ENCODE measurements at regions not wholly inside any gene's neighbourhood (a gene's known extent, or its start where the extent isn't known, plus 50 kb on each side); places are given as distances from the start of the nearest gene placed in this dataset.
"Not testable (repeated sequence)": the region's sequence is repeated elsewhere in the genome, so short reads cannot be mapped to it uniquely, and the experiment has no call there.

GRCh38 chr2:65605058-65605742 lies 172.8 kb upstream of the SPRED2 start:
- DNase-seq (ENCODE audit: low read depth), result no peak

- DNase-seq (ENCODE audit: low read depth), result no peak
Measured at GRCh38 chr2:65604246-65604645, 171.8 kb upstream of the SPRED2 start.

DNA sequence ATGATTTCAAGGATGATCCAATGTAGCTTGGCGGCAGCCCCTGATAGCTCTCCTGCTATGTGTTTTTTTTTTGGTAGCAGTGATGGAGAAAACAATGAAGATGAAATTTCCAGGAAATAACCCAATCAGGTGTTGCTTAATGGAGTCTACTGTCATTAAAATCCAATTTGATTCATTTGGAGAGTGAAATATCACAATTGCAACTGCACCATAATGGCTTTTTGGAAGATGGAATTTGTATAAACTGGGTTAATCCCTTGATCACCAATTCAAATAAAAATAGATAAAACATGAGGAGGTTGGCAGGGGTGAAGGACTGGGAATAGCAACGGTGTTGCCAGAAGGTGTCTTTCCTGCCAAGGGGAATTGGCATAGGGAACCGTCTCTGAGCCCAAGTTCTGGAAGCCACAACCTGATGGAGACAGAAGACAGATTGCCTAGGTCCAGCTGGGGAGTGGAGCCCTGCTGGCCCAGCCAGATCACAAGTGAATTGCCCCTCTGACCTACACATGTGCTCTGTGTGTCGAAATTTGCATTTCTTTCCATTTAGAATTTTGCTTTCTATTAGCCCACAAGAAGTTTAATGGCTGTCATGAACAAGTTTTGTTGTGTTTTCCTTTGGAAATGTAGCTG lies 170.3 kb upstream of the SPRED2 start:
- no peak for DNase-seq (ENCODE audit: low read depth)

- DNase-seq (ENCODE audit: low read depth), result not testable (repeated sequence)
Measured at GRCh38 chr2:65600871-65601270, 168.5 kb upstream of the SPRED2 start.

DNA sequence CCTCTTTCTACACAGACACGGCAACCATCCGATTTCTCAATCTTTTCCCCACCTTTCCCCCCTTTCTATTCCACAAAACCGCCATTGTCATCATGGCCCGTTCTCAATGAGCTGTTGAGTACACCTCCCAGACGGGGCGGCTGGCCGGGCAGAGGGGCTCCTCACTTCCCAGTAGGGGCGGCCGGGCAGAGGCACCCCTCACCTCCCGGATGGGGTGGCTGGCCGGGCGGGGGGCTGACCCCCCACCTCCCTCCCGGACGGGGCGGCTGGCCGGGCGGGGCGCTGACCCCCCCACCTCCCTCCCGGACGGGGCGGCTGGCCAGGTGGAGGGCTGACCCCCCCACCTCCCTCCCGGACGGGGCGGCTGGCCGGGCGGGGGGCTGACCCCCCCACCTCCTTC lies 168.0 kb upstream of the SPRED2 start:
- not testable (repeated sequence) for DNase-seq (ENCODE audit: low read depth)

GRCh38 chr2:65599693-65600092 lies 167.3 kb upstream of the SPRED2 start:
- no peak for DNase-seq (ENCODE audit: low read depth)

- no peak for DNase-seq (ENCODE audit: low read depth)
Measured at GRCh38 chr2:65598996-65599395, 166.6 kb upstream of the SPRED2 start.

- no peak for DNase-seq (ENCODE audit: low read depth)
Measured at GRCh38 chr2:65598264-65598663, 165.9 kb upstream of the SPRED2 start.

DNA sequence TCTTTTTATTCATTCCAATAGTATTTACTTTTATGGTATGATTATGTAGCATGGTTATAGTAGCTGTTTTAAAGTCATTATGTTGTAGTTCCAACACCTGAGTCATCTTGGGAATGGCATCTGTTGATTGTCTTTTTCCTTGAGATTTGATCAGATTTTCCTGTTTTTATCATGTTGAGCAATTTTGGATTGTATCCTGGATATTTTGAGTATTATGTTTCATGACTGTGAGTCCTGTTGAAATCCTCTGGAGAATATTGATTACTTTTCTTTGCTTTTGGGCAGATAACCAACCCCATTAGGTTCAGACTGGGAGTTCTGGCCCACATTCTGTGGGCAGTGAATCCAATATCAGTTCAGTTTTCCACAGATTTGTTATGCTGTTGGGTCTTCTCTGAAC lies 163.2 kb upstream of the SPRED2 start:
- no peak for DNase-seq (ENCODE audit: low read depth)

- no peak for DNase-seq (ENCODE audit: low read depth)
Measured at GRCh38 chr2:65594150-65594549, 161.8 kb upstream of the SPRED2 start.

- DNase-seq (ENCODE audit: low read depth), result no peak
Measured at GRCh38 chr2:65589667-65590066, 157.3 kb upstream of the SPRED2 start.

- no peak for DNase-seq (ENCODE audit: low read depth)
Measured at GRCh38 chr2:65587779-65588178, 155.4 kb upstream of the SPRED2 start.

DNA sequence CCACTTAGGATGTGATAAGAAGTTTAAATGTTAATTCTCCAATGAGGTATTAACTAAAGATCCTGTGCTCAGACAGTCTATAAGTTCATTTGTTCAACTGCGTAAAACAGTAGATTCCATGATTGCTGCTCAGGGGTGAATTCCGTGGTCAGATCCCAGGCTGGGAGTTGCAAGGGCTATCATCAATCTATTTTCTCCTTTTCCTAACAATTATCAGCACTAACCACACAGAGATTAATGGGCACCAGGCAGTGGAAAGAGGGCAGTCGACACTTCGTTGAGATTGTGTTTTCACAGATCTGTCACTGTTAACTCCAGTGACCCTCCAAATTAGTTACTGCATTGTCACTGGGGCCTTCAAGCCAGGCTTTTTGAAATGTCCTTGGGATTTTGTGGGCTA lies 154.1 kb upstream of the SPRED2 start:
- DNase-seq (ENCODE audit: low read depth), result no peak

DNA sequence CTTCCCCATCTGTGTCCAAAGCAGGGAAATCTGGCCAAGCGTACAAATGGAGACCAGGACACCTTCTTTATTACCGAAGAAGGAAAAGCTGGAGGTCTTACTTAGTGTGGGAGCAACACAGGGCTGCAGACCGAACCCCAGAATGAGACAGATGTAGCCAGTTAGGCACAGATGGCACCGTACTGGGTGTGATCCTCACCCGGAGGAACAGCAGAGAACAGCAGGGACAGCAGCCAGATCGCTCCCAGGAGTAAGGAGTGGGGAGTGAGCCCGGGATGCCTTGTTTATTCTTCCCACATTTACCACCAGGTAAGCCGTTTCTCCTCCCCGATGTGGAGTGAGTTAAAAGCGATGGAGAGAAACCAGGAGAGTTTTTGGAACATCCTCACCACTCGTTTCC lies 150.7 kb upstream of the SPRED2 start:
- no peak for DNase-seq (ENCODE audit: low read depth)

- no peak for DNase-seq (ENCODE audit: low read depth)
Measured at GRCh38 chr2:65582364-65582763, 150.0 kb upstream of the SPRED2 start.

DNA sequence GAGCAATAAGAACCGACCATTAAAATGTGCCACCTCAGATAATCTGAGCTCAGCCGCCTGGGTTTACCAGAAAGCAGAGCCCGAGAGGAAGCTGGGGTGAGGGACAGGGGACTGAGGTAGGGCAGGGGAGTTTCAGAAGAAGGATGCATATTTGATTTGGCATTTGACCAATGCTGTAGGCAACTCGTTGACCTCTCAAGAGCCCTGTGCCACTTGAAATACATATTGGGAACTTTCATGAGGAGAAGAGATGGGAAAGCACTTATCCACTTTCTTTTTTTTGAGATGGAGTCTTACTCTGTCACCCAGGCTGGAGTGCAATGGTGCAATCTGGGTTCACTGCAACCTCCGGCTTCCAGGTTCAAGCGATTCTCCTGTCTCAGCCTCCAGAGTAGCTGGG lies 148.4 kb upstream of the SPRED2 start:
- no peak for DNase-seq (ENCODE audit: low read depth)

DNA sequence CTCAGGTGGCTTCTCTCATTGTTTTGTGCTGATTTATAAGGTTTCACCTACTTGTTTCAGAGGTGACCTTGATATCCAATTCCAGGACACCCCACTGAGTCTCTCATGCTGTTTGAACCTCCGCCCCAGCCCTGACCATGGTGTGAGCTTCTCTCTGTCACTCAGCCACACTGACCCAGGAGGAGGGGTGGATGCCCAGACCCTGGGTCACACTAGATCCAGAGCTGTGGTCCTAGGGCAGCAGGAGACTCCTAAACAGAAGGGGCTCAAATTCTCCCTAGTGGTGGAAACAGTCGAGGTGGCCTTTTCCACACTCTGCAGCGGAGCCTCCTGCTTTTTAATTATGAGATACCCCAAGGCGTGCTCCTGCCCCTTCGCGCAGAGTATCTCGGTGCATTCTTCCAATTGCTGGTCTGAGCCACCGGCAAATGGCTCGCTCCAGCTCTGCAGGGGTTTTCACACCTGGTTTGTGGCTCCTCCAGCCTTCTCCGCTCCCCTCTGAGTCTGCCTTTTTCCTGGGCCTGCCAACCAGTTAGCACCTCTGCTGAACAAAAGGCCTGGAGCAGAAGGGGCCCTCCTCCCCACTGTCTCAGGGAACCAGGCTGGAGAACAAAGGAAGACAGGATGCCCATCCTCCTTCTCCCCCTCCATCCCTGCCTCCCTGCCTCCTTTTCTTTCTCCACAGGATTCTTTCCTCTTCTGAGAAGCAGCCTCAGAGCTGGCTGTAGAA lies 147.3 kb upstream of the SPRED2 start:
- DNase-seq (ENCODE audit: low read depth), result no peak

GRCh38 chr2:65577654-65578053 lies 145.3 kb upstream of the SPRED2 start:
- DNase-seq (ENCODE audit: low read depth), result no peak

- no peak for DNase-seq (ENCODE audit: low read depth)
Measured at GRCh38 chr2:65576861-65577601, 144.6 kb upstream of the SPRED2 start.

DNA sequence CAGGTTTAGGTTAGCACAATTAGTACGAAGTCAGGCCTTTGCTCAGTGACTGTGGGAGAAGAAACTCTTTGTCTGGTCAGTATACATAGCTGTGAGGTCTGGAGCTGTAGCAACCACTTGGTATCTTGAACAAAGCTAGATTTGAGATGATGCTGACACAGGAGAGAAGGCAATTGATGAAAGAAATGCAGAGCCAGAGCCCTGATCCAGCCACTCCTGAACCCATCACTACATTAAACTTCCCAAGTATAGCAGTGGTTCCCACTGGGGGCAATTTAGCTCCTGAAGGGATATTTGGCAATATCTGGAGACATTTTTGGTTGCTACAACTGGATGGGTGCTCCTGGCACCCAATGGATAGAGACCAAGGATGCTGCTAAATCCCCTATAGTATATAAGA lies 143.9 kb upstream of the SPRED2 start:
- DNase-seq (ENCODE audit: low read depth), result no peak

DNA sequence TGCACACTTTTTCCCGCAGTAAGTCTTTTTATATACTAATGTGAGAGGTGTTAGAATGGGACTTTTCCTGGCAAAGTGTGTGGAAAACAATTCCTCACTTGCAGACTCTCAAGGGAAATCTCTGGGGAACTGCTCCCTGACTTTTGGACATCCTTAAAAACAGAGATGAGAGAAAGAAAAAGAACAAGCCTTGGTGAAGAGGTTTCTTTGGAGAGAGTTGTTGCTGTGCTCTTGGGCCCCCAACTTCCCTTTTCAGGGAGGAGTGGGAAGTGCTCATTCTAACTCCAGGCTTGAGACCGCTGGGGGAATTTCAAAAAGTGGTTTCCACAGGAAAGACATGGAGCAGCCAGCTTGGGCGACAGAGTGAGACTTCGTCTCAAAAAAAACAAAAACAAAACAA lies 142.6 kb upstream of the SPRED2 start:
- DNase-seq (ENCODE audit: low read depth), result no peak

GRCh38 chr2:65568656-65569440 lies 136.4 kb upstream of the SPRED2 start:
- DNase-seq (ENCODE audit: low read depth), result not testable (repeated sequence)

All from activated T-cell treated with anti-CD3 and anti-CD28 coated beads for 48 hours (primary cell).